H1 (cell line): ENCODE measurements at regions not wholly inside any gene's neighbourhood (a gene's known extent, or its start where the extent isn't known, plus 50 kb on each side); places are given as distances from the start of the nearest gene placed in this dataset.

Experiments
- CTCF ChIA-PET: fragments of 300-600 bp; sonication (Branson Sonifier 250); formaldehyde crosslinking; loops from one replicate; lab custom pipeline; 2021; ENCODE audit not compliant: partially characterized antibody; lab: Charles Lee
- POLR2A ChIA-PET: fragments of 300-600 bp; sonication (Branson Sonifier 250); formaldehyde crosslinking; loops from one replicate; lab custom pipeline; 2021; ENCODE audit warnings: inconsistent platforms; ENCODE audit not compliant: partially characterized antibody; lab: Charles Lee
- DNase-seq, 2 experiments: peaks; one replicate each; pipeline versions ENCODE4 v3.0.0 to v3.0.0-alpha.2; 2010 to 2022; ENCODE audit warnings: low spot score in 2 of 2, low read depth in 1 of 2, mixed read lengths in 1 of 2
- FAIRE-seq: peaks from 2 replicates; lab custom pipeline; 2011; peaks lifted over from hg19 to GRCh38; lab: Jason Lieb, UNC
- H2AFZ ChIP-seq: 2 replicates; pipeline ENCODE4 v1.8.1; 2012; ENCODE audit warnings: low read length, inconsistent platforms
- H2AK5ac ChIP-seq: 2 replicates; pipeline ENCODE4 v1.6.1; 2013; ENCODE audit warnings: low read depth, low read length
- H2BK120ac ChIP-seq: replicated peaks from 2 replicates; pipeline ENCODE3; 2013; ENCODE audit warnings: low read depth, low read length, inconsistent platforms
- H2BK12ac ChIP-seq: 2 replicates; pipeline ENCODE4 v1.6.1; 2013; ENCODE audit warnings: low read depth, low read length
- H2BK15ac ChIP-seq: 2 replicates; pipeline ENCODE4 v1.6.1; 2013; ENCODE audit warnings: low read length
- H2BK20ac ChIP-seq: 2 replicates; pipeline ENCODE4 v1.6.1; 2013; ENCODE audit warnings: low read length
- H2BK5ac ChIP-seq: 2 replicates; pipeline ENCODE4 v1.6.1; 2013; ENCODE audit warnings: low read depth, low read length
- H3K14ac ChIP-seq: 2 replicates; pipeline ENCODE4 v1.6.1; 2013; ENCODE audit warnings: inconsistent platforms; ENCODE audit not compliant: insufficient read length
- H3K18ac ChIP-seq: 2 replicates; pipeline ENCODE4 v1.6.1; 2013; ENCODE audit warnings: low read length; ENCODE audit errors: extremely low read depth
- H3K23ac ChIP-seq: 2 replicates; pipeline ENCODE4 v1.6.1; 2013; ENCODE audit warnings: inconsistent platforms; ENCODE audit not compliant: insufficient read length
- H3K23me2 ChIP-seq: 2 replicates; pipeline ENCODE4 v1.6.1; 2013; ENCODE audit warnings: low read depth, low read length
- H3K27ac ChIP-seq: 2 replicates; pipeline ENCODE4 v1.6.1; 2011; ENCODE audit warnings: low read depth, low read length, inconsistent platforms
- H3K27me3 ChIP-seq, 4 experiments: replicated peaks in 1 of 4; 1 replicate in 1 of 4; 2 replicates in 3 of 4; pipeline versions ENCODE4 v1.6.1 to v1.8.1; 2011 to 2013; ENCODE audit warnings: low read length in 3 of 4, mild to moderate bottlenecking in 3 of 4, inconsistent platforms in 2 of 4, mixed read lengths in 2 of 4, moderate library complexity in 1 of 4; ENCODE audit not compliant: control insufficient read depth in 3 of 4, insufficient read depth in 3 of 4; ENCODE audit errors: extremely low read depth in 1 of 4
- H3K36me3 ChIP-seq, 4 experiments: 2 replicates each; pipeline versions ENCODE4 v1.6.1 to v1.8.1; 2011 to 2013; ENCODE audit warnings: mild to moderate bottlenecking in 4 of 4, low read length in 3 of 4, moderate library complexity in 2 of 4, control low read depth in 1 of 4, inconsistent platforms in 1 of 4; ENCODE audit not compliant: insufficient read depth in 4 of 4, control insufficient read depth in 2 of 4
- H3K4ac ChIP-seq: replicated peaks from 2 replicates; pipeline ENCODE3; 2013; ENCODE audit warnings: low read length, low read depth, mixed read lengths, inconsistent platforms; ENCODE audit not compliant: insufficient read length
- H3K4me1 ChIP-seq, 4 experiments: replicated peaks in 1 of 4; 1 replicate in 1 of 4; 2 replicates in 3 of 4; pipeline versions ENCODE4 v1.6.1 to v1.8.1; 2011 to 2013; ENCODE audit warnings: low read length in 3 of 4, inconsistent platforms in 2 of 4, mixed read lengths in 1 of 4; ENCODE audit not compliant: insufficient read depth in 4 of 4, control insufficient read depth in 3 of 4
- H3K4me2 ChIP-seq, 2 experiments: 2 replicates each; pipeline versions ENCODE4 v1.6.1 to v1.8.1; 2011 to 2013; ENCODE audit warnings: low read depth in 2 of 2, low read length in 2 of 2, control low read depth in 1 of 2, inconsistent platforms in 1 of 2, mild to moderate bottlenecking in 1 of 2; ENCODE audit not compliant: insufficient read depth in 1 of 2
- H3K4me3 ChIP-seq, 4 experiments: fragments of 200-600, 300-600 bp in 1 of 4; sonication (generic), shearing (Covaris generic), sonication (Bioruptor Twin) in 1 of 4; 2 replicates each; pipeline versions ENCODE4 v1.5.1 to v1.8.1; 2011 to 2016; ENCODE audit warnings: low read length in 4 of 4, low read depth in 3 of 4, control low read depth in 2 of 4, inconsistent platforms in 2 of 4, mild to moderate bottlenecking in 2 of 4, mixed read lengths in 1 of 4, moderate library complexity in 1 of 4; ENCODE audit not compliant: insufficient read depth in 2 of 4; ENCODE audit errors: extremely low read depth in 1 of 4
- H3K56ac ChIP-seq: replicated peaks from 2 replicates; pipeline ENCODE3; 2013; ENCODE audit warnings: low read depth, mild to moderate bottlenecking, mixed read lengths, low read length, inconsistent platforms; ENCODE audit not compliant: insufficient read length
- H3K79me1 ChIP-seq: 2 replicates; pipeline ENCODE4 v1.6.1; 2013; ENCODE audit warnings: low read depth, low read length, control low read depth
- H3K79me2 ChIP-seq, 2 experiments: 2 replicates each; pipeline versions ENCODE4 v1.6.1 to v1.8.1; 2012 to 2013; ENCODE audit warnings: low read length in 2 of 2, mild to moderate bottlenecking in 2 of 2, inconsistent platforms in 1 of 2; ENCODE audit not compliant: insufficient read depth in 2 of 2, control insufficient read depth in 1 of 2
- H3K9ac ChIP-seq, 4 experiments: replicated peaks in 1 of 4; 1 replicate in 1 of 4; 2 replicates in 3 of 4; pipeline versions ENCODE4 v1.6.1 to v1.8.1; 2011 to 2013; ENCODE audit warnings: low read depth in 3 of 4, low read length in 3 of 4, control low read depth in 2 of 4, mild to moderate bottlenecking in 2 of 4, moderate library complexity in 2 of 4, inconsistent platforms in 1 of 4; ENCODE audit errors: extremely low read depth in 1 of 4
- H3K9me3 ChIP-seq, 2 experiments: 2 replicates each; pipeline versions ENCODE4 v1.6.1 to v1.8.1; 2012 to 2013; ENCODE audit warnings: mild to moderate bottlenecking in 2 of 2, moderate library complexity in 2 of 2, control low read depth in 1 of 2, inconsistent platforms in 1 of 2, low read depth in 1 of 2, low read length in 1 of 2, mixed read lengths in 1 of 2; ENCODE audit not compliant: insufficient read depth in 2 of 2
- H4K20me1 ChIP-seq, 2 experiments: replicated peaks in 1 of 2; 2 replicates each; pipeline versions ENCODE3 to v1.8.1; 2011 to 2013; ENCODE audit warnings: inconsistent platforms in 2 of 2, low read length in 2 of 2, mild to moderate bottlenecking in 1 of 2; ENCODE audit not compliant: insufficient read depth in 2 of 2, control insufficient read depth in 1 of 2
- H4K5ac ChIP-seq: 2 replicates; pipeline ENCODE4 v1.6.1; 2013; ENCODE audit warnings: low read length, low read depth, mixed read lengths, inconsistent platforms; ENCODE audit not compliant: insufficient read length
- H4K8ac ChIP-seq: 2 replicates; pipeline ENCODE4 v1.8.0; 2013; ENCODE audit warnings: mild to moderate bottlenecking, moderate library complexity, low read length, inconsistent platforms; ENCODE audit not compliant: insufficient read depth; ENCODE audit errors: extremely low read depth
- H4K91ac ChIP-seq: replicated peaks from 2 replicates; pipeline ENCODE3; 2013; ENCODE audit warnings: low read length, mixed read lengths, inconsistent platforms; ENCODE audit not compliant: insufficient read length
- ASH2L ChIP-seq: fragments of 200-600, 300-600 bp; sonication (generic); IDR thresholded peaks from one replicate; pipeline ENCODE4 v1.7.1; 2017; ENCODE audit warnings: low read length
- BACH1 ChIP-seq: IDR thresholded peaks from 2 replicates; pipeline ENCODE4 v1.6.1; 2012; ENCODE audit warnings: low read length, improper control_type of control experiment
- CREB1 ChIP-seq: IDR thresholded peaks from 2 replicates; pipeline ENCODE4 v1.6.1; 2012; ENCODE audit warnings: inconsistent platforms
- NANOG ChIP-seq: IDR thresholded peaks from 2 replicates; pipeline ENCODE4 v1.6.1; 2011; ENCODE audit warnings: low read length, low read depth, mild to moderate bottlenecking, inconsistent platforms; ENCODE audit not compliant: insufficient read depth, poor library complexity, severe bottlenecking
- POLR2A ChIP-seq, 2 experiments: IDR thresholded peaks; 1 replicate in 1 of 2; 2 replicates in 1 of 2; pipeline ENCODE4 v1.6.1; 2011; ENCODE audit warnings: low read depth in 2 of 2, low read length in 2 of 2, mild to moderate bottlenecking in 2 of 2; ENCODE audit errors: control extremely low read depth in 1 of 2
- WGBS, 2 experiments: shearing (Covaris generic) in 1 of 2; methylation state at CpG; one replicate each; pipeline versions ENCODE4 v1.1.6 to v1.1.7; 2013 to 2015; ENCODE audit warnings: low lambda C conversion rate in 2 of 2, mixed read lengths in 2 of 2, inconsistent platforms in 1 of 2, low coverage in 1 of 2, missing lambda C conversion rate in 1 of 2; ENCODE audit not compliant: insufficient replicate concordance in 2 of 2, insufficient coverage in 1 of 2, insufficient read length in 1 of 2; ENCODE audit errors: extremely low coverage in 1 of 2, missing lambda C conversion rate in 1 of 2; 5-methylcytosine and 5-hydroxymethylcytosine counted together

GRCh38 chr5:67371924-67372323 is 175.3 kb upstream of the CD180 start:
- no peak overlapping the region for H4K8ac ChIP-seq
- no peak overlapping the region for H2AK5ac ChIP-seq
- POLR2A ChIA-PET: no interaction called here
- no peak overlapping the region for H3K27ac ChIP-seq
- no peak overlapping the region for H3K9ac ChIP-seq
- no peak overlapping the region for H3K23ac ChIP-seq
- whole genome bisulfite sequencing, 2 experiments: 80% methylated on average over 1 of the region's 1 CpG; no CpG with 5 or more reads in 1 of the 2 experiments
- no peak overlapping the region for H3K4me3 ChIP-seq
- TF ChIP-seq ASH2L (no peak), NANOG (no peak), BACH1 (no peak), POLR2A (IDR thresholded peaks at IDR 0.05; ENCODE audit: control extremely low read depth in 1 of 2, low read depth in 2 of 2, low read length in 2 of 2) (no peak), CREB1 (no peak)
- TF ChIP-seq, all 59 proteins: peak for 0
- no peak for DNase-seq
- no peaks in the 10 kb centered on the region for H3K79me2 ChIP-seq
- H3K4ac ChIP-seq: no peak overlapping the region
- no peaks in the 10 kb centered on the region for H3K79me1 ChIP-seq
- no peak overlapping the region for H3K56ac ChIP-seq
- H3K9me3 ChIP-seq: no peaks in the 10 kb centered on the region
- no peaks in the 10 kb centered on the region for H4K20me1 ChIP-seq
- no peak overlapping the region for H2BK120ac ChIP-seq
- no peak overlapping the region for H3K14ac ChIP-seq
- no peak overlapping the region for H2BK15ac ChIP-seq
- H3K18ac ChIP-seq: no peak overlapping the region
- no peak overlapping the region for H2BK12ac ChIP-seq
- H3K4me2 ChIP-seq: no peak overlapping the region
- no peaks in the 10 kb centered on the region for H3K4me1 ChIP-seq
- H2BK20ac ChIP-seq: no peak overlapping the region
- H3K23me2 ChIP-seq: no peaks in the 10 kb centered on the region
- H2BK5ac ChIP-seq: no peak overlapping the region
- H3K27me3 ChIP-seq: no peaks in the 10 kb centered on the region
- no peak overlapping the region for H2AFZ ChIP-seq
- CTCF ChIA-PET: interaction anchor here (0.6 kb wide), 1 partner anchor 643 kb away, joined by 4 read pairs; no protein-coding TSS in a partner anchor
- no peak overlapping the region for H4K91ac ChIP-seq
- no peak for FAIRE-seq
- H3K36me3 ChIP-seq: no peaks in the 10 kb centered on the region
- H4K5ac ChIP-seq: no peak overlapping the region
